Raji (cell line): ENCODE measurements at regions not wholly inside any gene's neighbourhood (a gene's known extent, or its start where the extent isn't known, plus 50 kb on each side); places are given as distances from the start of the nearest gene placed in this dataset.
A peak's percentile ranks its signal among the peaks of the same experiment; 100 is the strongest.

Experiments used
- POLR2A ChIP-seq: IDR thresholded peaks from 2 replicates; pipeline ENCODE4 v1.6.1; 2011; ENCODE audit warnings: low read depth, low read length, control low read depth; ENCODE audit not compliant: insufficient read depth

DNA sequence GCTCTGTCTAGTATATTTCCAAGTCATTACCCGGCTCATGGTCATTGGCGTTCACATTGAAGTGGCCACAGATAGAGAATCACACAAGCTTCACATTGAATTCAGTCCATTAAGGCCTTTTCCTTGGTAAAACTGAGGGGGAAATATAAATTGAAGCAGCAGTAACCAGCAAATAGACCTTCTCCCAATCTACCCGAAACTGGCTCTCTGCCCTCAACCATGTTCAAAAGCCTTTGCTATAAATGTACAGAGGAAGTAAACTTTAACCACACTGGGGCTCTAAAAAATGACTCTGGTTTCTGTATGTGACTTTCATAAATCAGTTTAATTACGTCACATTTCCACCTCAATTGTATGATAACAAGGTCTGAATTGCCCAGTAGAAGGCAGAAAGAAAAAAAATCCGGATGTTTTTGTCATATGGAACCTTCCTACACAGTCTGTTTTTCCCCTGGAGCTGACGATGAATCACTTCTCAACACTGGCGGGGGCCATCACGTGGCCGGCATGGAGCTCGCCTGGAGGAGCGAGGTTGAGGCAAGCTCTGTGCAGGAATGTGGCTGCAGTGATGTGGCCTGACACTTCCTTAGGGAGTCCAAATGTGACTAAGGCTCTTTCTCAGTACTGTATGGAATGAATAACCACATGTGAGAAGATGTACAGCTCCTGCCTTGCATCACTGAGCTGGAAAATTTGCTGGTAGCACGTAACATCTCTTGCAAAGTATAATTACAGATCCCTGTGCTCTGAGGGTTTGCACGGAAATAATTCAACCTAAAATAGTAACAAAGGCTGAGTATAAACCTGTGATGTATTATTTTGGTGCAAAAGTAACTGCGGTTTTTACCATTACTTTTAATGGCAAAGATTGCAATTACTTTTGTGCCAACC is 58.6 kb upstream of the SNX9 start:
- no peak for TF ChIP-seq POLR2A

DNA sequence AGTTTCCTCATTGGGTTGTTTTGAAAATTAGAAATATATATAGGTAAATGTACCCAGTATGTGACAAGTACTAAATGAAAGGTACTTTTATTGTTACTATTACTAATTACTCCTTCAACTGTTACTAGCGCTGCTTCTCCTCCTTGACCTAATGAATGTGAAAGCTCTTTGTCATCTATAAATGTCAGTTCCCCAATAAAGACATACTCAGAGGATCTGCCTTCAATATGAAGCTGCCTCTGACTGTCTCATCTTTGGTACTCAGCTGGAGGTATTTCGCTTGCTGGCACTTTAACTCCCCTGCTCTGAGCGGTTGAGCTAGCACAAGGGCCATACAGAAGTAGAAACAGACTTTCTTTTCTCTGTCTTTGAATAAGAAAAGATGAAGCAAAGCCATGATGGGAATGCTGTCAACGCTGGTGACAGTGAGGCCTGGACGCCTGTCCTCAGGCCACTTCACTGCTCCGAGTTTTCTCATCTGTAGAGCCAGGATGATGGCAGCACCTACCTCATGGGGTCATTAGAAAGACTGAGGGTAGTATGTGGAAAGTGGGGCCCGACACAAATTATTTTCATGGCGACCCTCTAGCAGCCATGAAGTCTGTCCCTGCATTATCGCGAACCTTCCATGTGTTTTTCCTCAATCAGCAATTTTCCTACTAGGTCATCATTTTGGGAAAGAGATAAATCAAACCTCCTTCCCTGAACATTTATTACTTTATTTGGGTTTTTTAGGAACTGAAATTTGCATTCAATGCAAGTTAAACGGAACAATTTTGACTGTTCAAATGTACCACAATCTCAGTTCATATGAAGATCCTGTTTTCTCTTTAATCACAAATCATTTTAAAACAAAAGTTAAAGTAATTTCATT is 55.9 kb upstream of the SNX9 start:
- TF ChIP-seq POLR2A: no peak

DNA sequence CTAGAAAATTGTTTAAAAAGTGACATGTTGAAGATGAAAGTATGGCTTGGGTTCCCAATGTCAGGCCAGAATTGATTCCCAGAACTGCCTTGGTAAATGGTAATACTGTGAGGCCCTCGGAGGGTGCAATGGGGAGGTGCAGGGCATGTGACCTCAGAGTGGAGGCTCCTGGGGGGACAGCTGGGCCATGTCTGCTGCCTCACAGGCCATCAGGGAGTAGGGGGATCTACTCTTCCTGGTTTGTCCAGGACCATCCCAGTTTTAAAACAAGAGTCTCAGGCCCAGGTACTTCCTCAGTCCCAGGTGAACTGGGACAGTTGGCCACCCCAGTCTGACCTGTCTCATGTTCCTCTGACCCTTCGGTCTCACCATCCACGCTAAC is 55.3 kb upstream of the SNX9 start:
- no peak for TF ChIP-seq POLR2A

DNA sequence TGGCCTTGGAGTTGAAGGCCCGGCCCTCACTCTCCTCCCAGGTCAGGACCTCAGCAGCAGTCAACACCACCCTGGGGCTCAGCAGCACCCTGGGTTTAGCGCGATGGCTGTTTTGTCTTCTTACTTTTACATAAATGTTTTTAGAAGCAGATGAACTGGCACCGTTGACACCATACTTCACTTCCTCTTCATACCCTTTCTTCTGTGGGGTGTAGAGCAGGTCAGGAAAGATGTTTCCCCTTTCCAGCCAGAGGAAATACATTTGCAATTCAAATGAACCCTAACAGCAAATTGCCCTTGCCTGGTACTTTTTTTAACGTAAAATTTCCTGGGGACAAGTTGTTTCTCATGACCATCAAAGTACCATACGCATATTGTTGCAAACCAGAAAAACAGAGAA is 54.7 kb upstream of the SNX9 start:
- 0 out of 2 replicates have a peak, but pooled peaks have one; percentile 27 for TF ChIP-seq POLR2A

DNA sequence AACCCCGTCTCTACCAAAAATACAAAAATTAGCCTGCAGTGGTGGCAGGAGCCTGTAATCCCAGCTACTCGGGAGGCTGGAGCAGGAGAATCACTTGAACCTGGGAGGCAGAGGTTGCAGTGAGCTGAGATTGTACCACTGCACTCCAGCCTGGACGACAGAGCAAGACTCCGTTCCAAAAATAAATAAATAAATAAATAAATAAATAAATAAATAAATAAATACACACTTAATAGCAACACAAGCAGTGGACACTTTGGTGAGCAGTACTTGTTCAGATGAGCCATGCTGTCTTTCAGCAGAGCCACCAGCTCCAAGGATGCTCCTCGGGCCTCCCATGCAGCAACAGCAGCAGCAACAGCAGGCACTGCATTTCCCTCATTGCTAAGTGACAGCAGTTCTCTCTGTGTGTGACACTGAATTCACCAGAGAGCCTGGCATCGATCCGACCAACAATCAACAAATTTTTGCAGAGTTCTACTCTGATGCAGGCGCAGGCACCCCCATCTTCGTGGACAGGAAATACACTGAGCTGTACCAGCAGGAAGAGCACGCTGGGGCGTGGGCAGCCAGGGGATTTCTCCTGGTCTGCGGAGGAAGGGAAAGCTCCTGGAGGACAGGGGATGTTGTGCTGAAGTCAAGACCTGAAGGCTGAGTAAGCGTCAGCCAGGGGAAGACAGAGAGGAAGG is 54.0 kb upstream of the SNX9 start:
- no peak for TF ChIP-seq POLR2A

DNA sequence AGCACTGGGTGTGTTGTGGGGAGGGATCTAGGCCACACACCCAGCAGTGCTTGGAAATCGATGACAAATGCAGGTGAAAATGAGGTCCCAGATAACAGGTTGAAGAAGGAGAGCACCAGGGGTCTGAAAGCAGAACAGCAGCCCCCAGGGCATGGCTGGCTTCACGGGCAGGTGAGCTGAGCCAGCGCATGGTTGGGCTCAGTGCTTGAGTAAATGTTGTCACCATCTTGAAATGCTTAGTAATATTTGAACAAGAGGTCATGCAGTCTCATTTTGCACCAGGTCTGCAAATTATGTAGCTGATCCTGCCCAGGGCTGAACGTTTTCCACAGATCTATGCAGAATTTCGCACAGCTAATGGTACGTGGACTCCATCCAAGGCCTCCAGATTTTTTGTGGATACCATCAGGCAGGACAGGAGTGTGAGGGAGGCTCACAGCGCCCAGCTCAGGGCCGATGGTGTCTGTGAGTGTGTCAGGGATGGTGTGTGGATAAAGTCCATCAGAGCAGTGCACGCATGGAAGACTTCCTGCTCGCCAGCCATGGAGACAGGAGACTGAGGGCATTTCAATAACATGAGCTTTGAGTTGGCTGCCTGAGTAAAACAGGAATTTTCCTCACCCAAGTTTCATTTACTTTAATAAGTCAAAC is 53.1 kb upstream of the SNX9 start:
- no peak for TF ChIP-seq POLR2A

DNA sequence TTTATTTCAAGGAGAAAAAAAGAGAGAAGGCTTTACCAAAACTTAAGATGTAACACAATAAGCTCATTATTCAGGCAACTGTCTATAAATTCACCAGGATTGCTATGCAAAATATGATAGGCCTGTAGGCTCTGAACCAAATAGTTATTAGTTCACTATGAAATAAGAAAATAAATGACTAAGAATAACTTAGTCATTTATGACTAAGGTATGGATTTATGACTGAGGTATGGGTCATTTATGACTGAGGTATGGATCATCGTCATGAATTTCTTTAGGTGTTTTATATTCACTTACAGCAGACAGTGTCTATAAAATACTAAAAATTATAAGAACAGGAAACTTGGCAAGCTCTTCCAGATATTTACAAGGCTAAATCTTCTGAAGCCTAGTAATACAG is 52.1 kb upstream of the SNX9 start:
- no peak for TF ChIP-seq POLR2A

DNA sequence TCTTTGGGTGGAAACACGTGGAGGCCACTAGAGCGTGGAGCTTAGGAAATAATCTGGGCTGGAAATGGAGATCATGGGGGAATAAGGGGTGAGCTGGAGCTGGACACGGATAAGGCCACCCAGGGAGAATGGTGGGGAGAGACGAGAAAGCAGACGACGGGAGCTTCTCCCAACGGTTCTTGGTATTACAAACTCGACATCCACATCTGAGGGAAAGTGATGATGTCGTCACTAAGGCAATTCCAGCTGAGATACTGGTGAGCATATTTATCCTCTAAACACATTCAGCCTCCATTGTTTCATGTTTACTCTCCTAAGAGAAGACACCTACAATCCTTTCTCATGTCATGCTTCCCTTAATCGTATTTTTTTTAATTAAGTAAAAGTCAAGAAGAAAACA is 50.2 kb upstream of the SNX9 start:
- no peak for TF ChIP-seq POLR2A
